GM23338 (cell line): ENCODE measurements at regions not wholly inside any gene's neighbourhood (a gene's known extent, or its start where the extent isn't known, plus 50 kb on each side); places are given as distances from the start of the nearest gene placed in this dataset.

ENCODE experiments used
- ATAC-seq: fragments of 200-7000 bp; cut with Tn5 transposase; 3 replicates; pipeline ENCODE4 v1.9.1; 2020
- DNase-seq: peaks from one replicate; pipeline ENCODE4 v3.0.0-alpha.2; 2015; ENCODE audit warnings: low spot score
- H2AFZ ChIP-seq: fragments of 200-600 bp; sonication (generic); 2 replicates; pipeline ENCODE4 v1.8.0; 2016; ENCODE audit warnings: antibody characterized with exemption, mild to moderate bottlenecking, moderate library complexity
- H3F3A ChIP-seq: fragments of 200-600 bp; sonication (generic); replicated peaks from 2 replicates; pipeline ENCODE4 v1.8.0; 2017; ENCODE audit warnings: antibody characterized with exemption, mixed run types, low read depth
- H3K27ac ChIP-seq: fragments of 200-600 bp; sonication (generic); 2 replicates; pipeline ENCODE4 v1.6.1; 2016; ENCODE audit warnings: low read depth
- H3K27me3 ChIP-seq: fragments of 200-600 bp; sonication (generic); 2 replicates; pipeline ENCODE4 v1.8.0; 2016; ENCODE audit warnings: mild to moderate bottlenecking, mixed run types, moderate library complexity; ENCODE audit not compliant: insufficient read depth
- H3K36me3 ChIP-seq: fragments of 200-600 bp; sonication (generic); 2 replicates; pipeline ENCODE4 v1.8.0; 2016; ENCODE audit warnings: mild to moderate bottlenecking; ENCODE audit not compliant: insufficient read depth
- H3K4me1 ChIP-seq: fragments of 200-600 bp; sonication (generic); 2 replicates; pipeline ENCODE4 v1.8.0; 2016; ENCODE audit warnings: mild to moderate bottlenecking, moderate library complexity; ENCODE audit not compliant: insufficient read depth
- H3K4me2 ChIP-seq: fragments of 200-600 bp; sonication (generic); 2 replicates; pipeline ENCODE4 v1.7.1; 2017; ENCODE audit warnings: mixed run types
- H3K4me3 ChIP-seq: fragments of 200-600 bp; sonication (generic); 2 replicates; pipeline ENCODE4 v1.6.1; 2016; ENCODE audit warnings: mixed run types
- H3K79me2 ChIP-seq: fragments of 200-600 bp; sonication (generic); replicated peaks from 2 replicates; pipeline ENCODE4 v1.8.0; 2017; ENCODE audit warnings: mild to moderate bottlenecking; ENCODE audit not compliant: insufficient read depth
- H3K9me2 ChIP-seq: fragments of 200-600 bp; sonication (generic); 2 replicates; pipeline ENCODE4 v1.8.0; 2017; ENCODE audit not compliant: insufficient read depth
- H4K20me1 ChIP-seq: fragments of 200-600 bp; sonication (generic); replicated peaks from 2 replicates; pipeline ENCODE4 v1.8.0; 2017; ENCODE audit warnings: mild to moderate bottlenecking; ENCODE audit not compliant: insufficient read depth
- H3K27ac Mint-ChIP-seq: 2 replicates; pipeline ENCODE4 v1.8.0; 2020; ENCODE audit warnings: inconsistent platforms, mild to moderate bottlenecking, moderate library complexity, mixed read lengths
- H3K27me3 Mint-ChIP-seq: 3 replicates; pipeline ENCODE4 v1.8.0; 2022; ENCODE audit warnings: low read depth, mild to moderate bottlenecking, moderate library complexity, mixed read lengths, inconsistent platforms; ENCODE audit not compliant: insufficient read depth, poor library complexity
- H3K36me3 Mint-ChIP-seq: 3 replicates; pipeline ENCODE4 v1.8.0; 2021; ENCODE audit warnings: low read depth, mild to moderate bottlenecking, inconsistent platforms, moderate library complexity, mixed read lengths
- H3K4me1 Mint-ChIP-seq: 3 replicates; pipeline ENCODE4 v1.8.0; 2020; ENCODE audit warnings: mild to moderate bottlenecking, inconsistent platforms, mixed read lengths
- H3K4me3 Mint-ChIP-seq: 3 replicates; pipeline ENCODE4 v1.8.0; 2021; ENCODE audit warnings: moderate library complexity, mild to moderate bottlenecking, inconsistent platforms, mixed read lengths
- H3K9me3 Mint-ChIP-seq: 3 replicates; pipeline ENCODE4 v1.8.0; 2020; ENCODE audit warnings: moderate library complexity, mild to moderate bottlenecking, inconsistent platforms, mixed read lengths
- CREB1 ChIP-seq: fragments of 250-450 bp; sonication (Bioruptor Pico); IDR thresholded peaks from 2 replicates; pipeline ENCODE4 v1.5.0; 2020; ENCODE audit warnings: low read depth, mild to moderate bottlenecking, moderate library complexity
- EZH2 ChIP-seq: fragments of 200-600 bp; sonication (generic); IDR thresholded peaks from one replicate; pipeline ENCODE4 v1.8.0; 2017; ENCODE audit warnings: antibody characterized with exemption, mild to moderate bottlenecking, low read depth; ENCODE audit not compliant: unreplicated experiment
- EZH2phosphoT487 ChIP-seq: fragments of 200-600 bp; sonication (generic); IDR thresholded peaks from one replicate; pipeline ENCODE4 v1.8.1; 2018; ENCODE audit warnings: antibody characterized with exemption; ENCODE audit not compliant: unreplicated experiment
- JUNB ChIP-seq: IDR thresholded peaks from one replicate; pipeline ENCODE4 v1.6.1; 2016; ENCODE audit warnings: antibody characterized with exemption; ENCODE audit not compliant: unreplicated experiment
- NANOG ChIP-seq: IDR thresholded peaks from 2 replicates; pipeline ENCODE4 v1.6.1; 2016; ENCODE audit warnings: antibody characterized with exemption, borderline replicate concordance
- POLR2AphosphoS5 ChIP-seq: IDR thresholded peaks from 2 replicates; pipeline ENCODE4 v1.6.1; 2016; ENCODE audit warnings: antibody characterized with exemption, low read depth
- STAT1 ChIP-seq: IDR thresholded peaks from one replicate; pipeline ENCODE4 v1.6.1; 2016; ENCODE audit warnings: antibody characterized with exemption; ENCODE audit not compliant: unreplicated experiment
- ZNF114 ChIP-seq: fragments of 250-450 bp; sonication (Bioruptor Pico); IDR thresholded peaks from 2 replicates; pipeline ENCODE4 v1.5.0; 2020; ENCODE audit warnings: mild to moderate bottlenecking, moderate library complexity
- ZNF331 ChIP-seq: fragments of 250-450 bp; sonication (Bioruptor Pico); IDR thresholded peaks from 2 replicates; pipeline ENCODE4 v1.5.0; 2020; ENCODE audit warnings: low read depth, mild to moderate bottlenecking, moderate library complexity
- TF ChIP-seq, protein P1 (sequence below): IDR thresholded peaks from 2 replicates; pipeline ENCODE4 v1.6.1; 2016; ENCODE audit warnings: antibody characterized with exemption
- TF ChIP-seq, protein P2 (sequence below): fragments of 250-450 bp; sonication (Bioruptor Pico); IDR thresholded peaks from 2 replicates; pipeline ENCODE4 v1.5.0; 2020; ENCODE audit warnings: mild to moderate bottlenecking, moderate library complexity
- TF ChIP-seq, protein P3 (sequence below): IDR thresholded peaks from one replicate; pipeline ENCODE4 v1.6.1; 2018; ENCODE audit warnings: antibody characterized with exemption; ENCODE audit not compliant: unreplicated experiment
- TF ChIP-seq, protein P4 (sequence below), 2 experiments: fragments of 200-600 bp in 1 of 2; sonication (generic) in 1 of 2; conservative IDR thresholded peaks; 2 replicates each; pipeline versions ENCODE4 v1.5.1 to v1.6.1; 2016 to 2017; ENCODE audit warnings: antibody characterized with exemption in 2 of 2, low read depth in 2 of 2, mild to moderate bottlenecking in 2 of 2, moderate library complexity in 1 of 2

DNA sequence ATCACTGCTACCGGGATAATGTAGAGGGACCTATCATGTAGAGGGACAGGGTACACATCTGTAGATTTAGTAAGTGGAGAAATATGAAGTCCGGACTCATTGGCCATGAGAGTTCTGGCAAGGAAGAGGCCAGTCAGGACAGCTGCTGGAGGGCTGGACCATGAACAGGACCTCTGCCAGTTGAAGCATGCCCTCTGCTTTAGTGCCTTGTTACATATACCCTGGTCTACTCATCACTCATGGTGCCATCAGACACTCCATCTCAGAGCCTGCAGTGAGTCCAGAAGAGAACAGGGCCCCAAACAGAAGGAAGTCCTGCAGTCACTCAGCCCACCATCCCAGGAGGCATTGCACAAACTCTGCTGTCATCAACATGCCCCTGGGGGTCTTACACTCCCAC is 54.7 kb upstream of the CA12 start:
- H3K79me2 ChIP-seq = no peaks in the 10 kb centered on the region
- H3K4me3 Mint-ChIP-seq = no peak overlapping the region
- H2AFZ ChIP-seq = peak overlapping the region; percentile 89
- ATAC-seq (no peak), DNase-seq (no peak)
- peaks cover 22% of the 10 kb centered on the region for H3K4me1 ChIP-seq
- 0 out of 2 replicates have a peak, but pooled peaks cover 4% of the 10 kb centered on the region for H3K9me2 ChIP-seq
- H3K4me2 ChIP-seq = 0 out of 2 replicates have a peak overlapping the region, but pooled peaks have one; percentile 12
- peaks cover 29% of the 10 kb centered on the region for H3K27me3 Mint-ChIP-seq
- H3K4me1 Mint-ChIP-seq = peaks cover 38% of the 10 kb centered on the region
- no peak overlapping the region for H3K27ac ChIP-seq
- no peaks in the 10 kb centered on the region for H4K20me1 ChIP-seq
- H3K4me3 ChIP-seq = no peak overlapping the region
- H3K27ac Mint-ChIP-seq = no peak overlapping the region
- TF ChIP-seq STAT1 (no peak), ZNF331 (CRISPR knock-in tag) (no peak), NANOG (no peak), ZNF114 (CRISPR knock-in tag) (no peak), CREB1 (CRISPR knock-in tag) (no peak), JUNB (no peak), POLR2AphosphoS5 (no peak), EZH2phosphoT487 (no peak), EZH2 (no peak)
- TF ChIP-seq, protein P1, sequence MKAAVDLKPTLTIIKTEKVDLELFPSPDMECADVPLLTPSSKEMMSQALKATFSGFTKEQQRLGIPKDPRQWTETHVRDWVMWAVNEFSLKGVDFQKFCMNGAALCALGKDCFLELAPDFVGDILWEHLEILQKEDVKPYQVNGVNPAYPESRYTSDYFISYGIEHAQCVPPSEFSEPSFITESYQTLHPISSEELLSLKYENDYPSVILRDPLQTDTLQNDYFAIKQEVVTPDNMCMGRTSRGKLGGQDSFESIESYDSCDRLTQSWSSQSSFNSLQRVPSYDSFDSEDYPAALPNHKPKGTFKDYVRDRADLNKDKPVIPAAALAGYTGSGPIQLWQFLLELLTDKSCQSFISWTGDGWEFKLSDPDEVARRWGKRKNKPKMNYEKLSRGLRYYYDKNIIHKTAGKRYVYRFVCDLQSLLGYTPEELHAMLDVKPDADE = no peak
- TF ChIP-seq, protein P2, sequence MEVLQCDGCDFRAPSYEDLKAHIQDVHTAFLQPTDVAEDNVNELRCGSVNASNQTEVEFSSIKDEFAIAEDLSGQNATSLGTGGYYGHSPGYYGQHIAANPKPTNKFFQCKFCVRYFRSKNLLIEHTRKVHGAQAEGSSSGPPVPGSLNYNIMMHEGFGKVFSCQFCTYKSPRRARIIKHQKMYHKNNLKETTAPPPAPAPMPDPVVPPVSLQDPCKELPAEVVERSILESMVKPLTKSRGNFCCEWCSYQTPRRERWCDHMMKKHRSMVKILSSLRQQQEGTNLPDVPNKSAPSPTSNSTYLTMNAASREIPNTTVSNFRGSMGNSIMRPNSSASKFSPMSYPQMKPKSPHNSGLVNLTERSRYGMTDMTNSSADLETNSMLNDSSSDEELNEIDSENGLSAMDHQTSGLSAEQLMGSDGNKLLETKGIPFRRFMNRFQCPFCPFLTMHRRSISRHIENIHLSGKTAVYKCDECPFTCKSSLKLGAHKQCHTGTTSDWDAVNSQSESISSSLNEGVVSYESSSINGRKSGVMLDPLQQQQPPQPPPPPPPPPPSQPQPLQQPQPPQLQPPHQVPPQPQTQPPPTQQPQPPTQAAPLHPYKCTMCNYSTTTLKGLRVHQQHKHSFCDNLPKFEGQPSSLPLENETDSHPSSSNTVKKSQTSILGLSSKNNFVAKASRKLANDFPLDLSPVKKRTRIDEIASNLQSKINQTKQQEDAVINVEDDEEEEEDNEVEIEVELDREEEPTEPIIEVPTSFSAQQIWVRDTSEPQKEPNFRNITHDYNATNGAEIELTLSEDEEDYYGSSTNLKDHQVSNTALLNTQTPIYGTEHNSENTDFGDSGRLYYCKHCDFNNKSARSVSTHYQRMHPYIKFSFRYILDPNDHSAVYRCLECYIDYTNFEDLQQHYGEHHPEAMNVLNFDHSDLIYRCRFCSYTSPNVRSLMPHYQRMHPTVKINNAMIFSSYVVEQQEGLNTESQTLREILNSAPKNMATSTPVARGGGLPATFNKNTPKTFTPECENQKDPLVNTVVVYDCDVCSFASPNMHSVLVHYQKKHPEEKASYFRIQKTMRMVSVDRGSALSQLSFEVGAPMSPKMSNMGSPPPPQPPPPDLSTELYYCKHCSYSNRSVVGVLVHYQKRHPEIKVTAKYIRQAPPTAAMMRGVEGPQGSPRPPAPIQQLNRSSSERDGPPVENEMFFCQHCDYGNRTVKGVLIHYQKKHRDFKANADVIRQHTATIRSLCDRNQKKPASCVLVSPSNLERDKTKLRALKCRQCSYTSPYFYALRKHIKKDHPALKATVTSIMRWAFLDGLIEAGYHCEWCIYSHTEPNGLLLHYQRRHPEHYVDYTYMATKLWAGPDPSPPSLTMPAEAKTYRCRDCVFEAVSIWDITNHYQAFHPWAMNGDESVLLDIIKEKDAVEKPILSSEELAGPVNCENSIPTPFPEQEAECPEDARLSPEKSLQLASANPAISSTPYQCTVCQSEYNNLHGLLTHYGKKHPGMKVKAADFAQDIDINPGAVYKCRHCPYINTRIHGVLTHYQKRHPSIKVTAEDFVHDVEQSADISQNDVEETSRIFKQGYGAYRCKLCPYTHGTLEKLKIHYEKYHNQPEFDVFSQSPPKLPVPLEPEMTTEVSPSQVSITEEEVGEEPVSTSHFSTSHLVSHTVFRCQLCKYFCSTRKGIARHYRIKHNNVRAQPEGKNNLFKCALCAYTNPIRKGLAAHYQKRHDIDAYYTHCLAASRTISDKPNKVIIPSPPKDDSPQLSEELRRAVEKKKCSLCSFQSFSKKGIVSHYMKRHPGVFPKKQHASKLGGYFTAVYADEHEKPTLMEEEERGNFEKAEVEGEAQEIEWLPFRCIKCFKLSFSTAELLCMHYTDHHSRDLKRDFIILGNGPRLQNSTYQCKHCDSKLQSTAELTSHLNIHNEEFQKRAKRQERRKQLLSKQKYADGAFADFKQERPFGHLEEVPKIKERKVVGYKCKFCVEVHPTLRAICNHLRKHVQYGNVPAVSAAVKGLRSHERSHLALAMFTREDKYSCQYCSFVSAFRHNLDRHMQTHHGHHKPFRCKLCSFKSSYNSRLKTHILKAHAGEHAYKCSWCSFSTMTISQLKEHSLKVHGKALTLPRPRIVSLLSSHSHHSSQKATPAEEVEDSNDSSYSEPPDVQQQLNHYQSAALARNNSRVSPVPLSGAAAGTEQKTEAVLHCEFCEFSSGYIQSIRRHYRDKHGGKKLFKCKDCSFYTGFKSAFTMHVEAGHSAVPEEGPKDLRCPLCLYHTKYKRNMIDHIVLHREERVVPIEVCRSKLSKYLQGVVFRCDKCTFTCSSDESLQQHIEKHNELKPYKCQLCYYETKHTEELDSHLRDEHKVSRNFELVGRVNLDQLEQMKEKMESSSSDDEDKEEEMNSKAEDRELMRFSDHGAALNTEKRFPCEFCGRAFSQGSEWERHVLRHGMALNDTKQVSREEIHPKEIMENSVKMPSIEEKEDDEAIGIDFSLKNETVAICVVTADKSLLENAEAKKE = no peak
- TF ChIP-seq, protein P3, sequence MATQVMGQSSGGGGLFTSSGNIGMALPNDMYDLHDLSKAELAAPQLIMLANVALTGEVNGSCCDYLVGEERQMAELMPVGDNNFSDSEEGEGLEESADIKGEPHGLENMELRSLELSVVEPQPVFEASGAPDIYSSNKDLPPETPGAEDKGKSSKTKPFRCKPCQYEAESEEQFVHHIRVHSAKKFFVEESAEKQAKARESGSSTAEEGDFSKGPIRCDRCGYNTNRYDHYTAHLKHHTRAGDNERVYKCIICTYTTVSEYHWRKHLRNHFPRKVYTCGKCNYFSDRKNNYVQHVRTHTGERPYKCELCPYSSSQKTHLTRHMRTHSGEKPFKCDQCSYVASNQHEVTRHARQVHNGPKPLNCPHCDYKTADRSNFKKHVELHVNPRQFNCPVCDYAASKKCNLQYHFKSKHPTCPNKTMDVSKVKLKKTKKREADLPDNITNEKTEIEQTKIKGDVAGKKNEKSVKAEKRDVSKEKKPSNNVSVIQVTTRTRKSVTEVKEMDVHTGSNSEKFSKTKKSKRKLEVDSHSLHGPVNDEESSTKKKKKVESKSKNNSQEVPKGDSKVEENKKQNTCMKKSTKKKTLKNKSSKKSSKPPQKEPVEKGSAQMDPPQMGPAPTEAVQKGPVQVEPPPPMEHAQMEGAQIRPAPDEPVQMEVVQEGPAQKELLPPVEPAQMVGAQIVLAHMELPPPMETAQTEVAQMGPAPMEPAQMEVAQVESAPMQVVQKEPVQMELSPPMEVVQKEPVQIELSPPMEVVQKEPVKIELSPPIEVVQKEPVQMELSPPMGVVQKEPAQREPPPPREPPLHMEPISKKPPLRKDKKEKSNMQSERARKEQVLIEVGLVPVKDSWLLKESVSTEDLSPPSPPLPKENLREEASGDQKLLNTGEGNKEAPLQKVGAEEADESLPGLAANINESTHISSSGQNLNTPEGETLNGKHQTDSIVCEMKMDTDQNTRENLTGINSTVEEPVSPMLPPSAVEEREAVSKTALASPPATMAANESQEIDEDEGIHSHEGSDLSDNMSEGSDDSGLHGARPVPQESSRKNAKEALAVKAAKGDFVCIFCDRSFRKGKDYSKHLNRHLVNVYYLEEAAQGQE = no peak
- TF ChIP-seq, protein P4, sequence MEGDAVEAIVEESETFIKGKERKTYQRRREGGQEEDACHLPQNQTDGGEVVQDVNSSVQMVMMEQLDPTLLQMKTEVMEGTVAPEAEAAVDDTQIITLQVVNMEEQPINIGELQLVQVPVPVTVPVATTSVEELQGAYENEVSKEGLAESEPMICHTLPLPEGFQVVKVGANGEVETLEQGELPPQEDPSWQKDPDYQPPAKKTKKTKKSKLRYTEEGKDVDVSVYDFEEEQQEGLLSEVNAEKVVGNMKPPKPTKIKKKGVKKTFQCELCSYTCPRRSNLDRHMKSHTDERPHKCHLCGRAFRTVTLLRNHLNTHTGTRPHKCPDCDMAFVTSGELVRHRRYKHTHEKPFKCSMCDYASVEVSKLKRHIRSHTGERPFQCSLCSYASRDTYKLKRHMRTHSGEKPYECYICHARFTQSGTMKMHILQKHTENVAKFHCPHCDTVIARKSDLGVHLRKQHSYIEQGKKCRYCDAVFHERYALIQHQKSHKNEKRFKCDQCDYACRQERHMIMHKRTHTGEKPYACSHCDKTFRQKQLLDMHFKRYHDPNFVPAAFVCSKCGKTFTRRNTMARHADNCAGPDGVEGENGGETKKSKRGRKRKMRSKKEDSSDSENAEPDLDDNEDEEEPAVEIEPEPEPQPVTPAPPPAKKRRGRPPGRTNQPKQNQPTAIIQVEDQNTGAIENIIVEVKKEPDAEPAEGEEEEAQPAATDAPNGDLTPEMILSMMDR (conservative IDR thresholded peaks at IDR 0.05; ENCODE audit: low read depth in 2 of 2) = no peak
- 0 out of 2 replicates have a peak, but pooled peaks cover 2% of the 10 kb centered on the region for H3F3A ChIP-seq
- H3K36me3 ChIP-seq = peaks cover 3% of the 10 kb centered on the region; the same call in 1 of the 2 replicates
- H3K36me3 Mint-ChIP-seq = no peaks in the 10 kb centered on the region; the same call in 2 of the 3 replicates
- no peaks in the 10 kb centered on the region for H3K27me3 ChIP-seq
- H3K9me3 Mint-ChIP-seq = no peaks in the 10 kb centered on the region; the same call in 2 of the 3 replicates
